GM18499 (cell line): ENCODE measurements at regions not wholly inside any gene's neighbourhood (a gene's known extent, or its start where the extent isn't known, plus 50 kb on each side); places are given as distances from the start of the nearest gene placed in this dataset.

Source experiments
- ATAC-seq: cut with Tn5 transposase; IDR thresholded peaks from one replicate; pipeline ENCODE4 v1.9.1; 2021; ENCODE audit warnings: moderate number of reproducible peaks; ENCODE audit not compliant: insufficient read depth, unreplicated experiment

GRCh38 chr2:41907771-41908207, 140.0 kb upstream of the PKDCC start:
- no peak for ATAC-seq

DNA sequence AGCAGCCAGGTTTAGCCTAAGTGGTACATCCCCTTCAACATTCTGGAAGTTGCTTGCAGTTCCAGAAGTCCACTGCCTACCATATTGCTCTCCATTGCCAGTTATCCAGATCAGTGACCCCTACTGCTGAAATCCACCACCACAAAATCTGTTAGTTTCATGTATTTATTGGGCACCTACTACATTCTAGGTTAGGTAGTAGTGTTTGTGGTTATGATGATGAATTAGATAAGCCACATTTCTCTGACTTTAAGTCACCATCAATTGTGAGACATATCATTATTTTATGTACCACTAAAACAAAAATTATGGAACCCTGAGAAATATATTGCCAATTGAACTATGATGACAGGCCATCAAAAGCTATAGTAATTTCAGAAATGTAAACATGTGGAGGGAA, 139.5 kb upstream of the PKDCC start:
- no peak for ATAC-seq

DNA sequence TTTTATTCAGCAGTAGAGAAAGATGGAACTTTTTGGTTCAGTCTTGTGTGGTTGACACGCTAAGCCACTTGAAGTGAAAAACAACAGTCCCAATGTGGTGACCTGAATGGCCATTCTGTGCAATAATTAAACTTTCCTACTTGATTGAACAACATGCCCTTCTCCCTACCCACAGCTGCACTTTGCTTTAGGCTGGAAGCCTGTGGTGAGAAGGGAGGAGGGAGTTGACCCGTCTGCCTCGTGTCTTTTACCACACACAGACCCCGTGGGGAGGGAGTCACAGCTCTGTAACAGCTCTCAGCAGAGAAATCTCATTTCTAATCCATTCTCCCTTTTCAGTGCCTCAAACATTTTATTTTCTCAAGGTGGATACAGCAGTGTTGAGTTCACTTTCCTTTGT, 138.2 kb upstream of the PKDCC start:
- ATAC-seq, result no peak

DNA sequence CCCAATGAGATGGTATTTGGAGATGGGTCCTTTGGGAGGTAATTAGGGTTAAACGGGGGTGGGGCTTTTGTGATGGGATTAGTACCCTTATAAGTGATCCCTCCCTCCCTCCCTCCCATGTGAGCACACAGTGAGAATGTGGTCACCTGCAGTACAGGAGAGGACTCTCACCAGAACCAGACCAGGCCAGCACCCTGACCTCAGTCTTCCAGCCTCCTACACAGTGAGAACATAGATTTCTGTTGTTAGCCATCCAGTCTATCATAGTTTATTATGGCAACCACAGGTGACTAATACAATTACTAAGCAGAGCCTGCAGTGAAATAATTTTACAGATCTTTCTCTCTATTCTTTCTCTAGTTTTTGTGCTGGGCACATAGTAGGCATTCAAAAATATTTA, 137.7 kb upstream of the PKDCC start:
- no peak for ATAC-seq

DNA sequence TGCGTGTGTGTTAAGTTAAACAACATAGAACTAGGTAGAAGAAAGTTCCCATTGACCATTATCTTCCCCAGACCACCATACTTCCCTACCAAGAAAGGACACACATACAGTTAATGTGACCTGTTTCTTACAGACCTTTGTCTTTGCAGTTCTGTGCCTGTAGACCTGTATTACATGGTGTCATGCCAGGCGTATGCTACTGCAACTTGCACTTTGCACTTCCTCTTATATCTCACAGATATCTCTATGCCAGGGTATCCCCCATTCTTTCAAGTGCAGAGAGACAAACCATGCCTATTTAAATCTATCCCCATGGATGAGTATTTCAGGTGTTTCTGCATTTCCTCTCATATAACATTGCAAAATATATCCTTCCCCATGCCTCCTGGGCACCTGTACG, 136.8 kb upstream of the PKDCC start:
- ATAC-seq, result no peak

GRCh38 chr2:41912337-41912736, 135.5 kb upstream of the PKDCC start:
- no peak for ATAC-seq

DNA sequence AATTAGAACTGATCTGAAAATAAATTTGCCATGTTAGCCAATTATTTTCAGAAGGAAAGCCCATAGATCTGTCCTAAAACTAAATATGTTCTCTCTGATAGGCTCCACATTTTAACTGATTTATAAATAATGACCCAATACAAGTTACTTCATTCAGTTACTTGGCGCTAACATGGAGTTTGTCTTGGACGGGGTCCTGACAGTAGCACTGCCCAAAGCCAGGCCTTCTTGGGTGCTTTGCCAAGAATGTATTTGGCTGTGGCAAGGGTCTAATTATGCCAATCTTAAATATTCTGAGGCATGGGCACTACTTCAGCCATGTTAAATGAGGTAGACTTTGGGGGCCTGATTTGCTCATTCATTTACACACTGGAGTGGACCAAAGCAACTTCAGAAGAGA, 135.0 kb upstream of the PKDCC start:
- ATAC-seq, result no peak

- no peak for ATAC-seq
Measured at GRCh38 chr2:41913311-41913710, 134.5 kb upstream of the PKDCC start.

GRCh38 chr2:41913921-41914609, 133.8 kb upstream of the PKDCC start:
- no peak for ATAC-seq

GRCh38 chr2:41914936-41915335, 132.9 kb upstream of the PKDCC start:
- no peak for ATAC-seq

- no peak for ATAC-seq
Measured at GRCh38 chr2:41916177-41916576, 131.6 kb upstream of the PKDCC start.

DNA sequence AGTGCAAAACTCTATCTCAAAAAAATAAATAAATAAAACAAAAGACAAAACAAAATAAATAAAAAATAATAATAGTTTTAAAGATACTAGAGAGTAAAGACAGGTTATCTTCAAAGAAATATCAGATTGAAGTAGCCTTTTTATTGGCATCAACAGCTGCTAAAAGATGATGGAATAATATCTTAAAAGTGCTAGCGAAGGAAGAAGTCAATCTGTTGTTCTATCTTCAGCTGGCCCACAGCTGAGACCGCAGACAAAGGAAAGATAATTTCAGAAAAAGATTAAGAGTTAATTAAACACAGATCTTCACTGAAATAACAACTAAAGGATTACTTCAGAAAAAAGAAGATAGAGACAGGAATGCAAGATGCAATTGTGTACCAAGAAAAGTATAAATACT, 130.2 kb upstream of the PKDCC start:
- ATAC-seq, result no peak

DNA sequence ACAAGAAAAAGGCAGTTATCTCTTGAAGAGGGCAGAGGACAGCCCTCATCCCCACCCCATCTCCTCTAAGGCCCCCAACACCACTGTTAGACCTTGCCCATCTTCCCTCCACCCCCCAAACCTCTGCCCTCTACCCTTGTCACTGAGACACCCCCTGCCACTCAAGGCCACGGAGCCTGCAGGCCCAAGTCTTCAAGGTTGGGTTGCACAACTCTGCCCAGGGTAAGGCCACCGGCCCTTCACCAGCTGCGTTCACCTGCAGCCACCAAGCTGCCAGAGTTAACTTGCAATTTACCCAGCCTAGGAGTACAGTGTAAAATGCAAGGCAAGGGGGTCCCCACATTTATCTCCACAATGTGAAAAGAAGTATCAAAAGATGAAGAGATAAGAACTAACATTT, 128.7 kb upstream of the PKDCC start:
- no peak for ATAC-seq

GRCh38 chr2:41920181-41920580, 127.6 kb upstream of the PKDCC start:
- no peak for ATAC-seq

DNA sequence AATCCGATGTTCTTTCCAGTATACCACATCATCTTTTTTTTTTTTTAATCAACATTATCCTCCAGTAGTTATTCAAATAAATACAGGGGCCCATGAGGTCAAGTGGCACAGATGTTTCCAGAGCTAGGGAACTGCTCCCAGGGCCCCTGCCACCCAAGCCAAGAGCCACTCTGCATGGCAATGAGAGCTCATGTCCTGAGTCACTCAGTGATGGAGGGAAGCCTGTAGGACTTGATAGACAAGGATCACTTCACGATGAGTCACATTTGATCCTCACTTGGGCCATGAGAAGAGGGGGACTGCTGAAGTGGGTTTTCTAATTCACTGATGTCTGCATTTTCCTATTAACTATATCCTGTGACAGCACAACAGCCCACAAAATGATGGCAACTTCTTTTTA, 127.0 kb upstream of the PKDCC start:
- no peak for ATAC-seq

- no peak for ATAC-seq
Measured at GRCh38 chr2:41922177-41922576, 125.6 kb upstream of the PKDCC start.

DNA sequence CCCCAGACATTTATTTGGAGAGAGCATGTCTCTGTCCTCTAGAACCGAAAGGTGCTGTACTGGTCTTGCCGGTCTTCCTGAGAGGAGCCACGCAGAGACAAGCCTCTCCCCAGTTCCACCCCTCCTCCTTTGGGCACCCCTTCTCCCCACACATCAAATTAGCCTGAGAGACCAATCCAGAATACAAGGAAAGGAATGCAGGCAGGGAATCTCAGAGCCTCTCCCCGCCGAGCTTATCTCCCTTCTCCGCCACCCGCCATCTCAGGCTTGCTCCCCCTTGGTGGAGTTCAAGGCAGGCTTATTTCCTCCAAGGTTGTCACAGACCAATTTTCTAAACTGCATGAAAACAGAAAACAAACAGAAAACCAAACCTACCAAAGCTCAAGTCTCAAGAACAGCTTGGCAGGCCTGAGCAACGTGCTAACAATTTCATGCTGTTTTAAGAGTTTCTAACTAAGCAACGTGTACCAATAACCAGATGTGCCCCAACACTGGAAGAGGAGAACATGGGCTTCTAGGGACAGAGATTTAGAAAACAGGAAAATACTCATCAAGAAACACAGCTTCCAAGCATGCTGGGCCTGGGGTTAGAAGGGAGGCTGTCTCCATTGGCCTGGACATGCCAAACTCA, 124.5 kb upstream of the PKDCC start:
- ATAC-seq, result no peak

DNA sequence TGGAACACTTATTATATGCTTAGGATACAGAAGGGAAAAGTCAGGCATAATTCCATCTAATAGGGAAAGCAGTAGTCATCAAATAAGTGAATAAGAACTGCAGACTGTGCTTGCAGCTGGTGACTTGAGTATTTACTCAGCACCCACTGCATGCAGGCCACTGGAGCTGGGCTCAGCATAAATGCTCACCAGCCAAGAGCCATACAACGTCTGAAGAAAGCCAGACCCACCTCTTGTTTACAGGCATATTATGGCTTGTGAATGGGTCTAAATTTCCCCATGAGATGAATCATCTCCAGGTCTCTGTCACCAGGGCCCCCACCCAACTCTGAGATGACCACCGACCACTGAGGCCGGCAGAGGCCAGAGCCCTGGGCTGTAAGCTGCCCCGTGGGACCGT, 123.8 kb upstream of the PKDCC start:
- no peak for ATAC-seq

- ATAC-seq, result no peak
Measured at GRCh38 chr2:41924709-41925408, 123.0 kb upstream of the PKDCC start.

- no peak for ATAC-seq
Measured at GRCh38 chr2:41925712-41926111, 122.1 kb upstream of the PKDCC start.
